H1 (cell line): ENCODE measurements at regions not wholly inside any gene's neighbourhood (a gene's known extent, or its start where the extent isn't known, plus 50 kb on each side); places are given as distances from the start of the nearest gene placed in this dataset.

Source experiments
- CTCF ChIA-PET: fragments of 300-600 bp; sonication (Branson Sonifier 250); formaldehyde crosslinking; loops from one replicate; lab custom pipeline; 2021; ENCODE audit not compliant: partially characterized antibody; lab: Charles Lee
- POLR2A ChIA-PET: fragments of 300-600 bp; sonication (Branson Sonifier 250); formaldehyde crosslinking; loops from one replicate; lab custom pipeline; 2021; ENCODE audit warnings: inconsistent platforms; ENCODE audit not compliant: partially characterized antibody; lab: Charles Lee
- DNase-seq, 2 experiments: peaks; one replicate each; pipeline versions ENCODE4 v3.0.0 to v3.0.0-alpha.2; 2010 to 2022; ENCODE audit warnings: low spot score in 2 of 2, low read depth in 1 of 2, mixed read lengths in 1 of 2
- FAIRE-seq: peaks from 2 replicates; lab custom pipeline; 2011; peaks lifted over from hg19 to GRCh38; lab: Jason Lieb, UNC
- H2AFZ ChIP-seq: 2 replicates; pipeline ENCODE4 v1.8.1; 2012; ENCODE audit warnings: low read length, inconsistent platforms
- H2AK5ac ChIP-seq: 2 replicates; pipeline ENCODE4 v1.6.1; 2013; ENCODE audit warnings: low read depth, low read length
- H2BK120ac ChIP-seq: replicated peaks from 2 replicates; pipeline ENCODE3; 2013; ENCODE audit warnings: low read depth, low read length, inconsistent platforms
- H2BK12ac ChIP-seq: 2 replicates; pipeline ENCODE4 v1.6.1; 2013; ENCODE audit warnings: low read depth, low read length
- H2BK15ac ChIP-seq: 2 replicates; pipeline ENCODE4 v1.6.1; 2013; ENCODE audit warnings: low read length
- H2BK20ac ChIP-seq: 2 replicates; pipeline ENCODE4 v1.6.1; 2013; ENCODE audit warnings: low read length
- H2BK5ac ChIP-seq: 2 replicates; pipeline ENCODE4 v1.6.1; 2013; ENCODE audit warnings: low read depth, low read length
- H3K14ac ChIP-seq: 2 replicates; pipeline ENCODE4 v1.6.1; 2013; ENCODE audit warnings: inconsistent platforms; ENCODE audit not compliant: insufficient read length
- H3K18ac ChIP-seq: 2 replicates; pipeline ENCODE4 v1.6.1; 2013; ENCODE audit warnings: low read length; ENCODE audit errors: extremely low read depth
- H3K23ac ChIP-seq: 2 replicates; pipeline ENCODE4 v1.6.1; 2013; ENCODE audit warnings: inconsistent platforms; ENCODE audit not compliant: insufficient read length
- H3K23me2 ChIP-seq: 2 replicates; pipeline ENCODE4 v1.6.1; 2013; ENCODE audit warnings: low read depth, low read length
- H3K27ac ChIP-seq: 2 replicates; pipeline ENCODE4 v1.6.1; 2011; ENCODE audit warnings: low read depth, low read length, inconsistent platforms
- H3K27me3 ChIP-seq, 4 experiments: replicated peaks in 1 of 4; 1 replicate in 1 of 4; 2 replicates in 3 of 4; pipeline versions ENCODE4 v1.6.1 to v1.8.1; 2011 to 2013; ENCODE audit warnings: low read length in 3 of 4, mild to moderate bottlenecking in 3 of 4, inconsistent platforms in 2 of 4, mixed read lengths in 2 of 4, moderate library complexity in 1 of 4; ENCODE audit not compliant: control insufficient read depth in 3 of 4, insufficient read depth in 3 of 4; ENCODE audit errors: extremely low read depth in 1 of 4
- H3K36me3 ChIP-seq, 4 experiments: 2 replicates each; pipeline versions ENCODE4 v1.6.1 to v1.8.1; 2011 to 2013; ENCODE audit warnings: mild to moderate bottlenecking in 4 of 4, low read length in 3 of 4, moderate library complexity in 2 of 4, control low read depth in 1 of 4, inconsistent platforms in 1 of 4; ENCODE audit not compliant: insufficient read depth in 4 of 4, control insufficient read depth in 2 of 4
- H3K4ac ChIP-seq: replicated peaks from 2 replicates; pipeline ENCODE3; 2013; ENCODE audit warnings: low read length, low read depth, mixed read lengths, inconsistent platforms; ENCODE audit not compliant: insufficient read length
- H3K4me1 ChIP-seq, 4 experiments: replicated peaks in 1 of 4; 1 replicate in 1 of 4; 2 replicates in 3 of 4; pipeline versions ENCODE4 v1.6.1 to v1.8.1; 2011 to 2013; ENCODE audit warnings: low read length in 3 of 4, inconsistent platforms in 2 of 4, mixed read lengths in 1 of 4; ENCODE audit not compliant: insufficient read depth in 4 of 4, control insufficient read depth in 3 of 4
- H3K4me2 ChIP-seq, 2 experiments: 2 replicates each; pipeline versions ENCODE4 v1.6.1 to v1.8.1; 2011 to 2013; ENCODE audit warnings: low read depth in 2 of 2, low read length in 2 of 2, control low read depth in 1 of 2, inconsistent platforms in 1 of 2, mild to moderate bottlenecking in 1 of 2; ENCODE audit not compliant: insufficient read depth in 1 of 2
- H3K4me3 ChIP-seq, 4 experiments: fragments of 200-600, 300-600 bp in 1 of 4; sonication (generic), shearing (Covaris generic), sonication (Bioruptor Twin) in 1 of 4; 2 replicates each; pipeline versions ENCODE4 v1.5.1 to v1.8.1; 2011 to 2016; ENCODE audit warnings: low read length in 4 of 4, low read depth in 3 of 4, control low read depth in 2 of 4, inconsistent platforms in 2 of 4, mild to moderate bottlenecking in 2 of 4, mixed read lengths in 1 of 4, moderate library complexity in 1 of 4; ENCODE audit not compliant: insufficient read depth in 2 of 4; ENCODE audit errors: extremely low read depth in 1 of 4
- H3K56ac ChIP-seq: replicated peaks from 2 replicates; pipeline ENCODE3; 2013; ENCODE audit warnings: low read depth, mild to moderate bottlenecking, mixed read lengths, low read length, inconsistent platforms; ENCODE audit not compliant: insufficient read length
- H3K79me1 ChIP-seq: 2 replicates; pipeline ENCODE4 v1.6.1; 2013; ENCODE audit warnings: low read depth, low read length, control low read depth
- H3K79me2 ChIP-seq, 2 experiments: 2 replicates each; pipeline versions ENCODE4 v1.6.1 to v1.8.1; 2012 to 2013; ENCODE audit warnings: low read length in 2 of 2, mild to moderate bottlenecking in 2 of 2, inconsistent platforms in 1 of 2; ENCODE audit not compliant: insufficient read depth in 2 of 2, control insufficient read depth in 1 of 2
- H3K9ac ChIP-seq, 4 experiments: replicated peaks in 1 of 4; 1 replicate in 1 of 4; 2 replicates in 3 of 4; pipeline versions ENCODE4 v1.6.1 to v1.8.1; 2011 to 2013; ENCODE audit warnings: low read depth in 3 of 4, low read length in 3 of 4, control low read depth in 2 of 4, mild to moderate bottlenecking in 2 of 4, moderate library complexity in 2 of 4, inconsistent platforms in 1 of 4; ENCODE audit errors: extremely low read depth in 1 of 4
- H3K9me3 ChIP-seq, 2 experiments: 2 replicates each; pipeline versions ENCODE4 v1.6.1 to v1.8.1; 2012 to 2013; ENCODE audit warnings: mild to moderate bottlenecking in 2 of 2, moderate library complexity in 2 of 2, control low read depth in 1 of 2, inconsistent platforms in 1 of 2, low read depth in 1 of 2, low read length in 1 of 2, mixed read lengths in 1 of 2; ENCODE audit not compliant: insufficient read depth in 2 of 2
- H4K20me1 ChIP-seq, 2 experiments: replicated peaks in 1 of 2; 2 replicates each; pipeline versions ENCODE3 to v1.8.1; 2011 to 2013; ENCODE audit warnings: inconsistent platforms in 2 of 2, low read length in 2 of 2, mild to moderate bottlenecking in 1 of 2; ENCODE audit not compliant: insufficient read depth in 2 of 2, control insufficient read depth in 1 of 2
- H4K5ac ChIP-seq: 2 replicates; pipeline ENCODE4 v1.6.1; 2013; ENCODE audit warnings: low read length, low read depth, mixed read lengths, inconsistent platforms; ENCODE audit not compliant: insufficient read length
- H4K8ac ChIP-seq: 2 replicates; pipeline ENCODE4 v1.8.0; 2013; ENCODE audit warnings: mild to moderate bottlenecking, moderate library complexity, low read length, inconsistent platforms; ENCODE audit not compliant: insufficient read depth; ENCODE audit errors: extremely low read depth
- H4K91ac ChIP-seq: replicated peaks from 2 replicates; pipeline ENCODE3; 2013; ENCODE audit warnings: low read length, mixed read lengths, inconsistent platforms; ENCODE audit not compliant: insufficient read length
- BRCA1 ChIP-seq: IDR thresholded peaks from 2 replicates; pipeline ENCODE4 v1.6.1; 2012; ENCODE audit warnings: low read depth, low read length, improper control_type of control experiment
- EZH2 ChIP-seq: fragments of 200-600 bp; sonication (generic); IDR thresholded peaks from 2 replicates; pipeline ENCODE4 v1.7.1; 2012; ENCODE audit warnings: low read depth, mild to moderate bottlenecking, moderate library complexity, low read length, inconsistent platforms; ENCODE audit not compliant: severe bottlenecking
- GTF2F1 ChIP-seq: IDR thresholded peaks from 2 replicates; pipeline ENCODE4 v1.6.1; 2012; ENCODE audit warnings: low read depth, low read length, improper control_type of control experiment, borderline replicate concordance
- MAX ChIP-seq: IDR thresholded peaks from 2 replicates; pipeline ENCODE4 v1.6.1; 2012; ENCODE audit warnings: inconsistent platforms
- SIRT6 ChIP-seq: IDR thresholded peaks from one replicate; pipeline ENCODE4 v1.7.1; 2012; ENCODE audit warnings: low read length, inconsistent platforms
- SIX5 ChIP-seq: IDR thresholded peaks from 2 replicates; pipeline ENCODE4 v1.6.1; 2011; ENCODE audit warnings: mild to moderate bottlenecking, low read depth, low read length
- SP2 ChIP-seq: IDR thresholded peaks from 2 replicates; pipeline ENCODE4 v1.6.1; 2012; ENCODE audit warnings: mild to moderate bottlenecking, low read length, inconsistent platforms
- YY1 ChIP-seq: IDR thresholded peaks from 2 replicates; pipeline ENCODE4 v1.6.1; 2011; ENCODE audit warnings: low read depth, mild to moderate bottlenecking, low read length
- WGBS, 2 experiments: shearing (Covaris generic) in 1 of 2; methylation state at CpG; one replicate each; pipeline versions ENCODE4 v1.1.6 to v1.1.7; 2013 to 2015; ENCODE audit warnings: low lambda C conversion rate in 2 of 2, mixed read lengths in 2 of 2, inconsistent platforms in 1 of 2, low coverage in 1 of 2, missing lambda C conversion rate in 1 of 2; ENCODE audit not compliant: insufficient replicate concordance in 2 of 2, insufficient coverage in 1 of 2, insufficient read length in 1 of 2; ENCODE audit errors: extremely low coverage in 1 of 2, missing lambda C conversion rate in 1 of 2; 5-methylcytosine and 5-hydroxymethylcytosine counted together

- no peak overlapping the region for H4K8ac ChIP-seq
- H3K4me1 ChIP-seq = no peaks in the 10 kb centered on the region
- no peak overlapping the region for H3K56ac ChIP-seq
- H2AFZ ChIP-seq = no peak overlapping the region
- no peaks in the 10 kb centered on the region for H4K20me1 ChIP-seq
- ChIA-PET CTCF (no interaction called here), POLR2A (no interaction called here)
- no peak overlapping the region for H2BK120ac ChIP-seq
- no peak overlapping the region for H3K4me3 ChIP-seq
- 98% methylated on average over 3 of the region's 3 CpGs; no CpG with 5 or more reads in 1 of the 2 experiments for WGBS, 2 experiments
- H2BK5ac ChIP-seq = no peak overlapping the region
- no peak overlapping the region for H3K18ac ChIP-seq
- TF ChIP-seq BRCA1 = no peak
- no peak for TF ChIP-seq SIX5
- TF ChIP-seq YY1 = no peak
- TF ChIP-seq MAX = no peak
- no peak for TF ChIP-seq GTF2F1
- TF ChIP-seq EZH2 = no peak
- TF ChIP-seq SIRT6 = no peak
- TF ChIP-seq SP2 = no peak
- H3K79me2 ChIP-seq = no peaks in the 10 kb centered on the region
- no peak overlapping the region for H4K5ac ChIP-seq
- H3K27me3 ChIP-seq = no peaks in the 10 kb centered on the region
- no peak overlapping the region for H3K27ac ChIP-seq
- no peak overlapping the region for H2AK5ac ChIP-seq
- no peak overlapping the region for H3K14ac ChIP-seq
- H3K23me2 ChIP-seq = no peaks in the 10 kb centered on the region
- DNase-seq (no peak), FAIRE-seq (no peak)
- H3K79me1 ChIP-seq = no peaks in the 10 kb centered on the region
- no peak overlapping the region for H3K9ac ChIP-seq
- H3K23ac ChIP-seq = no peak overlapping the region
- no peak overlapping the region for H3K4ac ChIP-seq
- H3K9me3 ChIP-seq = no peaks in the 10 kb centered on the region
- H2BK15ac ChIP-seq = no peak overlapping the region
- no peak overlapping the region for H3K4me2 ChIP-seq
- no peaks in the 10 kb centered on the region for H3K36me3 ChIP-seq
- no peak overlapping the region for H4K91ac ChIP-seq
- no peak overlapping the region for H2BK20ac ChIP-seq
- no peak overlapping the region for H2BK12ac ChIP-seq
These were observed 811.9 kb upstream of the RGS18 start for GRCh38 chr1:191346381-191346780.
